HG03442 (cell line): ENCODE measurements at regions not wholly inside any gene's neighbourhood (a gene's known extent, or its start where the extent isn't known, plus 50 kb on each side); places are given as distances from the start of the nearest gene placed in this dataset.

Experiments
- ATAC-seq: cut with Tn5 transposase; IDR thresholded peaks from one replicate; pipeline ENCODE4 v1.9.1; 2021; ENCODE audit warnings: mild to moderate bottlenecking, moderate library complexity; ENCODE audit not compliant: unreplicated experiment

- ATAC-seq: no peak
Observed at GRCh38 chr2:122363885-122364284, 608.4 kb downstream of the TSN start.

GRCh38 chr2:122366427-122366826 is 611.0 kb downstream of the TSN start:
- ATAC-seq: no peak

GRCh38 chr2:122366969-122367645 is 611.7 kb downstream of the TSN start:
- no peak for ATAC-seq

GRCh38 chr2:122367646-122368010 is 612.2 kb downstream of the TSN start:
- ATAC-seq: no peak

- no peak for ATAC-seq
Observed at GRCh38 chr2:122368576-122369243, 613.3 kb downstream of the TSN start.

- ATAC-seq: no peak
Observed at GRCh38 chr2:122378521-122378920, 623.1 kb downstream of the TSN start.

GRCh38 chr2:122384768-122385333 is 629.4 kb downstream of the TSN start:
- ATAC-seq: no peak

- ATAC-seq: no peak
Observed at GRCh38 chr2:122388208-122388607, 632.8 kb downstream of the TSN start.

- ATAC-seq: no peak
Observed at GRCh38 chr2:122389694-122390093, 634.2 kb downstream of the TSN start.

- no peak for ATAC-seq
Observed at GRCh38 chr2:122390406-122390805, 635.0 kb downstream of the TSN start.

GRCh38 chr2:122391726-122392125 is 636.3 kb downstream of the TSN start:
- no peak for ATAC-seq

- ATAC-seq: no peak
Observed at GRCh38 chr2:122395687-122396086, 640.2 kb downstream of the TSN start.

GRCh38 chr2:122411231-122411630 is 655.8 kb downstream of the TSN start:
- no peak for ATAC-seq

- ATAC-seq: no peak
Observed at GRCh38 chr2:122412360-122412759, 656.9 kb downstream of the TSN start.

- ATAC-seq: no peak
Observed at GRCh38 chr2:122414902-122415301, 659.5 kb downstream of the TSN start.

GRCh38 chr2:122417114-122417513 is 661.7 kb downstream of the TSN start:
- ATAC-seq: no peak

- no peak for ATAC-seq
Observed at GRCh38 chr2:122421775-122422174, 666.3 kb downstream of the TSN start.

GRCh38 chr2:122422384-122422991 is 667.0 kb downstream of the TSN start:
- ATAC-seq: no peak

- no peak for ATAC-seq
Observed at GRCh38 chr2:122423934-122424333, 668.5 kb downstream of the TSN start.

- no peak for ATAC-seq
Observed at GRCh38 chr2:122433123-122433754, 677.8 kb downstream of the TSN start.

GRCh38 chr2:122445003-122445402 is 689.6 kb downstream of the TSN start:
- ATAC-seq: no peak

- no peak for ATAC-seq
Observed at GRCh38 chr2:122446761-122447160, 691.3 kb downstream of the TSN start.
